CD4-positive, alpha-beta memory T cell (primary cell): ENCODE measurements at regions not wholly inside any gene's neighbourhood (a gene's known extent, or its start where the extent isn't known, plus 50 kb on each side); places are given as distances from the start of the nearest gene placed in this dataset.
A peak's percentile ranks its signal among the peaks of the same experiment; 100 is the strongest.

ENCODE experiments used
- CTCF ChIA-PET: fragments of 350-600 bp; sonication (Branson Sonifier 250); formaldehyde crosslinking; loops from one replicate; lab custom pipeline; 2021; ENCODE audit warnings: inconsistent platforms; ENCODE audit not compliant: partially characterized antibody; lab: Charles Lee
- POLR2A ChIA-PET: fragments of 350-600 bp; sonication (Branson Sonifier 250); formaldehyde crosslinking; loops from one replicate; lab custom pipeline; 2021; ENCODE audit not compliant: partially characterized antibody; lab: Charles Lee
- DNase-seq, 5 donors: peaks; one replicate each; pipeline versions ENCODE4 v3.0.0 to v3.0.0-alpha.2; 2020 to 2022; ENCODE audit warnings: mixed read lengths in 1 of 5
- H3K27ac ChIP-seq: one replicate; pipeline ENCODE4 v1.7.0; 2013; ENCODE audit warnings: low read depth, low read length
- H3K27me3 ChIP-seq: 2 replicates; pipeline ENCODE4 v1.7.0; 2013; ENCODE audit warnings: mild to moderate bottlenecking, low read length, moderate library complexity; ENCODE audit not compliant: insufficient read depth
- H3K36me3 ChIP-seq: 2 replicates; pipeline ENCODE4 v1.7.0; 2013; ENCODE audit warnings: mild to moderate bottlenecking, low read length, moderate library complexity; ENCODE audit not compliant: insufficient read depth
- H3K4me1 ChIP-seq: 2 replicates; pipeline ENCODE4 v1.7.0; 2013; ENCODE audit warnings: mild to moderate bottlenecking, low read length, moderate library complexity; ENCODE audit not compliant: insufficient read depth
- H3K4me3 ChIP-seq, 2 donors: one replicate each; pipeline ENCODE4 v1.7.0; 2013; ENCODE audit warnings: low read length in 2 of 2, mild to moderate bottlenecking in 1 of 2
- H3K9me3 ChIP-seq, 2 donors: one replicate each; pipeline ENCODE4 v1.7.0; 2013; ENCODE audit warnings: low read length in 2 of 2, control low read depth in 1 of 2; ENCODE audit not compliant: control insufficient read depth in 1 of 2
- H3K27ac Mint-ChIP-seq, 7 donors: one replicate each; pipeline ENCODE4 v1.8.0; 2020 to 2021; ENCODE audit warnings: mixed read lengths in 7 of 7, mild to moderate bottlenecking in 6 of 7, inconsistent platforms in 3 of 7, moderate library complexity in 3 of 7
- H3K27me3 Mint-ChIP-seq, 2 donors: one replicate each; pipeline ENCODE4 v1.8.0; 2020 to 2021; ENCODE audit warnings: mixed read lengths in 2 of 2
- H3K36me3 Mint-ChIP-seq, 2 donors: one replicate each; pipeline ENCODE4 v1.8.0; 2020 to 2021; ENCODE audit warnings: mixed read lengths in 2 of 2, inconsistent platforms in 1 of 2, mild to moderate bottlenecking in 1 of 2
- H3K4me1 Mint-ChIP-seq, 4 donors: one replicate each; pipeline ENCODE4 v1.8.0; 2020 to 2021; ENCODE audit warnings: mixed read lengths in 4 of 4, mild to moderate bottlenecking in 1 of 4
- H3K4me3 Mint-ChIP-seq, 8 donors: one replicate each; pipeline ENCODE4 v1.8.0; 2020 to 2021; ENCODE audit warnings: mixed read lengths in 8 of 8, mild to moderate bottlenecking in 7 of 8, moderate library complexity in 6 of 8, inconsistent platforms in 3 of 8
- H3K9me3 Mint-ChIP-seq, 8 donors: one replicate each; pipeline ENCODE4 v1.8.0; 2020 to 2021; ENCODE audit warnings: mixed read lengths in 8 of 8, mild to moderate bottlenecking in 5 of 8, inconsistent platforms in 3 of 8, moderate library complexity in 1 of 8
- intact Hi-C: fragments of 100-400 bp; cut with micrococcal nuclease; formaldehyde crosslinking; loops from one replicate; pipeline ENCODE4 v1.15.1; 2023

DNA sequence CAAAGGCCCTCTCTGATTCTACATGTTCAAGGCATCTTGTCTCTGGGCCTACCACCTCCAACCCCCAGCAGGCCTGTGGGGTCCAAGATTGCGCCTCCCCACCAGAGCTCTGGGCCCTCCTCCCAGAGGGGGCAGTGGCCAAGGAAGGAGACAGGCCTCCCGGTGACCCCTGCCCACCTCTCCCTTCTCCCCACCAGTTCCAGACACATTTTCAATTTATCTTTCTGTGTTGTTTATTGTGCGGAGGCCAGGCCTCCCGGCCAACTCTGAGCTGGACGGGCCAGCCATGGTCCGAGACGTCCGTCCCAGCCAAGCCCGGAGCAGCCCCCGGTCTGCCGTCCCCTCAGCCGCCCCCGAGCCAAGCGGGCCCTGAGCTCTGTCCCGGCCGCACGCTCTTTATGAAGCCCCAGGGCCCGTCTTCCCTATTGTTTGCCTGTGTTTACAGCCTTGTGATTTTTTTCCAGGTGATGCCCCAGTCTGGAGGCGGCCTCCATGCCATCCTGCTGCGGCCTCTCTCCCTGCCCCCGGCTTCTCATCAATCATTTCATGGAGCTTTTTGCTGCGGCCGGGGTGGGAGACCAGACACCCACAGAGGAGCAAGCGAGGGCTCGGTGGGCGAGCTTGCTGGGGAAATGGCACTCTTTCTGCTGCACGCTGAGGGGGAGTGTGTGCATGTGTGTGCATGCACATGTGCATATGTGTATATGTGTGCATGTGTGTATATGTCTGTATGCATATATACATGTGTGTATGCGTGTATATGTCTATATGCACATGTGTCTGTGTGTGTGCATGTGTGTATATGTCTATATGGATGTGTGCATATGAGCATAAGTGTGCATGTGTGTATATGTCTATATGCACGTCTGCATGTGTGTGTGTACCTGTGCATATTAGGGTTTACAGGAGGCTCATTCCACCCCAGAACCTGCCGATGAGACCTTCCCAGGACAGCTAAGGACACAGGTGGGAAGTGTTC lies 52.7 kb upstream of the ELN start:
- Histone ChIP-seq H3K27ac (no peak overlapping the region), H3K27me3 (no peaks in the 10 kb centered on the region), H3K9me3 (no peaks in the 10 kb centered on the region), H3K4me1 (no peaks in the 10 kb centered on the region), H3K36me3 (no peaks in the 10 kb centered on the region), H3K4me3 (no peak overlapping the region)
- no peak for DNase-seq
- Mint-ChIP-seq H3K36me3 (no peaks in the 10 kb centered on the region), H3K9me3 (peaks cover 0 to 2% (median 0%) of the 10 kb centered on the region in 8 donors), H3K27me3 (peaks cover 8 to 12% of the 10 kb centered on the region in 2 donors), H3K4me3 (no peak overlapping the region), H3K27ac (no peak overlapping the region), H3K4me1 (peaks cover 0 to 3% (median 0%) of the 10 kb centered on the region in 4 donors)
- POLR2A ChIA-PET = no interaction called here
- CTCF ChIA-PET = no interaction called here
- intact Hi-C loops = no loop called here

- ChIA-PET CTCF (no interaction called here), POLR2A (no interaction called here)
- intact Hi-C loops = no loop called here
- H3K9me3 Mint-ChIP-seq = peaks cover 0 to 2% (median 0%) of the 10 kb centered on the region in 8 donors
- Histone ChIP-seq H3K9me3 (no peaks in the 10 kb centered on the region), H3K4me3 (no peak overlapping the region), H3K27ac (no peak overlapping the region), H3K36me3 (no peaks in the 10 kb centered on the region), H3K4me1 (no peaks in the 10 kb centered on the region), H3K27me3 (no peaks in the 10 kb centered on the region)
- no peak overlapping the region for H3K4me3 Mint-ChIP-seq
- H3K27ac Mint-ChIP-seq = no peak overlapping the region
- DNase-seq = no peak
- H3K36me3 Mint-ChIP-seq = no peaks in the 10 kb centered on the region
- peaks cover 0 to 3% (median 0%) of the 10 kb centered on the region in 4 donors for H3K4me1 Mint-ChIP-seq
- peaks cover 5 to 12% of the 10 kb centered on the region in 2 donors for H3K27me3 Mint-ChIP-seq
Measured at GRCh38 chr7:73976761-73977618, 51.0 kb upstream of the ELN start.

GRCh38 chr7:73977619-73978618 lies 50.1 kb upstream of the ELN start:
- intact Hi-C loops = no loop called here
- H3K4me1 ChIP-seq = no peaks in the 10 kb centered on the region
- no peaks in the 10 kb centered on the region for H3K27me3 ChIP-seq
- peaks cover 0 to 3% (median 0%) of the 10 kb centered on the region in 4 donors for H3K4me1 Mint-ChIP-seq
- peaks cover 0 to 2% (median 0%) of the 10 kb centered on the region in 8 donors for H3K9me3 Mint-ChIP-seq
- no peak overlapping the region for H3K27ac ChIP-seq
- H3K4me3 Mint-ChIP-seq = no peak overlapping the region
- ChIA-PET POLR2A (no interaction called here), CTCF (no interaction called here)
- DNase-seq = no peak
- H3K27ac Mint-ChIP-seq = peak overlapping the region in 1 of 7 donors; percentile 35
- H3K4me3 ChIP-seq = no peak overlapping the region
- no peaks in the 10 kb centered on the region for H3K36me3 ChIP-seq
- no peaks in the 10 kb centered on the region for H3K9me3 ChIP-seq
- H3K27me3 Mint-ChIP-seq = peaks cover 5 to 14% of the 10 kb centered on the region in 2 donors
- no peaks in the 10 kb centered on the region for H3K36me3 Mint-ChIP-seq
